ENCODE measurements at regions not wholly inside any gene's neighbourhood (a gene's known extent, or its start where the extent isn't known, plus 50 kb on each side); places are given as distances from the start of the nearest gene placed in this dataset.
A peak's percentile ranks its signal among the peaks of the same experiment; 100 is the strongest.

GRCh38 chr5:57033103-57033502 is 81.2 kb upstream of the MIER3 start:
- Histone ChIP-seq H3K9me3 (no peaks in the 10 kb centered on the region), H3K27ac (replicated peaks in 1 of 4) (no peak overlapping the region), H3K36me3 (no peaks in the 10 kb centered on the region), H3K27me3 (peaks cover 0 to 6% (median 0%) of the 10 kb centered on the region in 4 donors), H3K4me3 (no peak overlapping the region), H3K4me1 (no peaks in the 10 kb centered on the region)
- intact Hi-C loops (cut with DNase I) = no loop called here
- peak; percentile 75 for DNase-seq (ENCODE audit: extremely low spot score)
- no peak for TF ChIP-seq POLR2AphosphoS5 (IDR thresholded peaks at IDR 0.05)
- TF ChIP-seq CTCF (IDR thresholded peaks at IDR 0.05) = no peak
- no peak for TF ChIP-seq POLR2A (IDR thresholded peaks at IDR 0.05; ENCODE audit: low read depth)
- no peak for TF ChIP-seq EP300 (IDR thresholded peaks at IDR 0.05)

GRCh38 chr5:57033503-57033902 is 81.6 kb upstream of the MIER3 start:
- Histone ChIP-seq H3K27me3 (peaks cover 0 to 6% (median 0%) of the 10 kb centered on the region in 4 donors), H3K4me1 (no peaks in the 10 kb centered on the region), H3K27ac (replicated peaks in 1 of 4) (no peak overlapping the region), H3K4me3 (no peak overlapping the region), H3K36me3 (no peaks in the 10 kb centered on the region), H3K9me3 (no peaks in the 10 kb centered on the region)
- WGBS = 80% methylated on average over 2 of the region's 2 CpGs
- intact Hi-C loops (cut with DNase I) = no loop called here
- peak; percentile 14 for DNase-seq (ENCODE audit: extremely low spot score)
- no peak for TF ChIP-seq EP300 (IDR thresholded peaks at IDR 0.05)
- TF ChIP-seq POLR2AphosphoS5 (IDR thresholded peaks at IDR 0.05) = no peak
- no peak for TF ChIP-seq CTCF (IDR thresholded peaks at IDR 0.05)
- no peak for TF ChIP-seq POLR2A (IDR thresholded peaks at IDR 0.05; ENCODE audit: low read depth)

- H3K4me3 ChIP-seq = no peak overlapping the region
- H3K9me3 ChIP-seq = no peaks in the 10 kb centered on the region
- no peaks in the 10 kb centered on the region for H3K4me1 ChIP-seq
- H3K27me3 ChIP-seq = peaks cover 0 to 6% (median 0%) of the 10 kb centered on the region in 4 donors
- peak; percentile 26 for DNase-seq (ENCODE audit: extremely low spot score)
- TF ChIP-seq CTCF (IDR thresholded peaks at IDR 0.05) = no peak
- no peak for TF ChIP-seq POLR2AphosphoS5 (IDR thresholded peaks at IDR 0.05)
- no peak for TF ChIP-seq POLR2A (IDR thresholded peaks at IDR 0.05; ENCODE audit: low read depth)
- TF ChIP-seq EP300 (IDR thresholded peaks at IDR 0.05) = no peak
- no peak overlapping the region for H3K27ac ChIP-seq (replicated peaks in 1 of 4)
- WGBS = 80% methylated on average over 5 of the region's 5 CpGs
- H3K36me3 ChIP-seq = no peaks in the 10 kb centered on the region
- intact Hi-C loops (cut with DNase I) = no loop called here
Observed at GRCh38 chr5:57034201-57034916, 82.4 kb upstream of the MIER3 start.

- intact Hi-C loops (cut with DNase I) = no loop called here
- no peak for TF ChIP-seq POLR2AphosphoS5 (IDR thresholded peaks at IDR 0.05)
- no peak for TF ChIP-seq EP300 (IDR thresholded peaks at IDR 0.05)
- no peak for TF ChIP-seq CTCF (IDR thresholded peaks at IDR 0.05)
- no peak for TF ChIP-seq POLR2A (IDR thresholded peaks at IDR 0.05; ENCODE audit: low read depth)
- Histone ChIP-seq H3K36me3 (no peaks in the 10 kb centered on the region), H3K27ac (replicated peaks in 1 of 4) (no peak overlapping the region), H3K9me3 (no peaks in the 10 kb centered on the region), H3K27me3 (peaks cover 0 to 6% (median 0%) of the 10 kb centered on the region in 4 donors), H3K4me3 (no peak overlapping the region), H3K4me1 (no peaks in the 10 kb centered on the region)
- DNase-seq (ENCODE audit: extremely low spot score) = peak; percentile 12
- WGBS = 85% methylated on average over 3 of the region's 3 CpGs
Observed at GRCh38 chr5:57035955-57036354, 84.0 kb upstream of the MIER3 start.

- TF ChIP-seq CTCF (IDR thresholded peaks at IDR 0.05) (no peak), POLR2A (IDR thresholded peaks at IDR 0.05; ENCODE audit: low read depth) (no peak), POLR2AphosphoS5 (IDR thresholded peaks at IDR 0.05) (no peak), EP300 (IDR thresholded peaks at IDR 0.05) (no peak)
- H3K27ac ChIP-seq (replicated peaks in 1 of 4) = no peak overlapping the region
- H3K4me1 ChIP-seq = no peaks in the 10 kb centered on the region
- WGBS = 76% methylated on average over 3 of the region's 3 CpGs
- H3K36me3 ChIP-seq = no peaks in the 10 kb centered on the region
- DNase-seq (ENCODE audit: extremely low spot score) = peak; percentile 88
- H3K27me3 ChIP-seq = peaks cover 0 to 5% (median 0%) of the 10 kb centered on the region in 4 donors
- H3K4me3 ChIP-seq = no peak overlapping the region
- intact Hi-C loops (cut with DNase I) = no loop called here
- H3K9me3 ChIP-seq = no peaks in the 10 kb centered on the region
Observed at GRCh38 chr5:57036761-57037160, 84.8 kb upstream of the MIER3 start.
